Muscle of leg (tissue), 3 donors: ENCODE measurements at regions not wholly inside any gene's neighbourhood (a gene's known extent, or its start where the extent isn't known, plus 50 kb on each side); places are given as distances from the start of the nearest gene placed in this dataset.
"Not testable (repeated sequence)": the region's sequence is repeated elsewhere in the genome, so short reads cannot be mapped to it uniquely, and the experiment has no call there.

Source experiments
- DNase-seq: peaks from one replicate; pipeline ENCODE4 v3.0.0; 2013
- H3K27ac ChIP-seq: one replicate; pipeline ENCODE4 v1.5.1; 2013; ENCODE audit warnings: mild to moderate bottlenecking, low read length, control low read depth
- H3K27me3 ChIP-seq: one replicate; pipeline ENCODE4 v1.6.1; 2013; ENCODE audit warnings: low read length; ENCODE audit not compliant: control insufficient read depth, insufficient read depth
- H3K36me3 ChIP-seq: one replicate; pipeline ENCODE4 v1.6.1; 2013; ENCODE audit warnings: low read length; ENCODE audit not compliant: control insufficient read depth, insufficient read depth
- H3K4me1 ChIP-seq: one replicate; pipeline ENCODE4 v1.6.1; 2013; ENCODE audit warnings: low read length; ENCODE audit not compliant: control insufficient read depth, insufficient read depth
- H3K4me3 ChIP-seq: one replicate; pipeline ENCODE4 v1.5.1; 2013; ENCODE audit warnings: low read length, control low read depth
- H3K9me3 ChIP-seq: replicated peaks from 2 replicates; pipeline ENCODE4 v1.6.1; 2013; ENCODE audit warnings: low read depth, low read length; ENCODE audit not compliant: control insufficient read depth
- WGBS: methylation state at CpG from one replicate; pipeline ENCODE4 v1.1.5; 2013; ENCODE audit warnings: missing lambda C conversion rate; ENCODE audit not compliant: insufficient coverage; 5-methylcytosine and 5-hydroxymethylcytosine counted together

GRCh38 chrX:47302396-47302795 lies 68.0 kb upstream of the ZNF157 start:
- no peak for DNase-seq
- Histone ChIP-seq H3K4me3 (no peak overlapping the region), H3K27me3 (peaks cover 39% of the 10 kb centered on the region), H3K36me3 (no peaks in the 10 kb centered on the region), H3K9me3 (no peaks in the 10 kb centered on the region), H3K27ac (no peak overlapping the region), H3K4me1 (no peaks in the 10 kb centered on the region)
- WGBS = 46% methylated on average over 3 of the region's 4 CpGs

GRCh38 chrX:47306471-47307023 lies 63.8 kb upstream of the ZNF157 start:
- DNase-seq, H3K4me3 ChIP-seq, H3K36me3 ChIP-seq, H3K4me1 ChIP-seq, H3K9me3 ChIP-seq, H3K27ac ChIP-seq: not testable (repeated sequence)
- H3K27me3 ChIP-seq = peaks cover 27% of the 10 kb centered on the region
- 88% methylated on average over 1 of the region's 7 CpGs for WGBS

- H3K4me1 ChIP-seq = peaks cover 8% of the 10 kb centered on the region
- H3K4me3 ChIP-seq = no peak overlapping the region
- H3K27ac ChIP-seq = no peak overlapping the region
- H3K36me3 ChIP-seq = no peaks in the 10 kb centered on the region
- H3K9me3 ChIP-seq = no peaks in the 10 kb centered on the region
- peak; percentile 83 for DNase-seq
- 54% methylated on average over 11 of the region's 19 CpGs for WGBS
- peaks cover 39% of the 10 kb centered on the region for H3K27me3 ChIP-seq
Observed at GRCh38 chrX:47311932-47312774, 58.2 kb upstream of the ZNF157 start.

- 63% methylated on average over 4 of the region's 5 CpGs for WGBS
- H3K27me3 ChIP-seq = peaks cover 39% of the 10 kb centered on the region
- H3K27ac ChIP-seq = no peak overlapping the region
- H3K9me3 ChIP-seq = no peaks in the 10 kb centered on the region
- no peak overlapping the region for H3K4me3 ChIP-seq
- H3K4me1 ChIP-seq = peaks cover 8% of the 10 kb centered on the region
- no peaks in the 10 kb centered on the region for H3K36me3 ChIP-seq
- peak; percentile 43 for DNase-seq
Observed at GRCh38 chrX:47313056-47313455, 57.3 kb upstream of the ZNF157 start.

GRCh38 chrX:47316276-47317025 lies 53.9 kb upstream of the ZNF157 start:
- 37% methylated on average over 11 of the region's 14 CpGs for WGBS
- DNase-seq = peak; percentile 61
- peaks cover 9% of the 10 kb centered on the region for H3K4me1 ChIP-seq

More at GRCh38 chrX:47316276-47317025, 53.9 kb upstream of the ZNF157 start:
- Histone ChIP-seq H3K4me3 (no peak overlapping the region), H3K27me3 (peaks cover 35% of the 10 kb centered on the region), H3K9me3 (no peaks in the 10 kb centered on the region), H3K27ac (no peak overlapping the region), H3K36me3 (no peaks in the 10 kb centered on the region)
